ENCODE measurements at regions not wholly inside any gene's neighbourhood (a gene's known extent, or its start where the extent isn't known, plus 50 kb on each side); places are given as distances from the start of the nearest gene placed in this dataset.

GRCh38 chr2:157059036-157059435 lies 198.5 kb upstream of the GALNT5 start:
- H3K36me3 ChIP-seq (ENCODE audit: control insufficient read depth, insufficient read depth, low read length): no peaks in the 10 kb centered on the region
- H3K27me3 ChIP-seq (replicated peaks; ENCODE audit: control insufficient read depth, insufficient read depth, low read length): no peaks in the 10 kb centered on the region
- H3K4me3 ChIP-seq (replicated peaks; ENCODE audit: low read depth, low read length): no peak overlapping the region
- no peak for TF ChIP-seq CTCF (IDR thresholded peaks at IDR 0.05; ENCODE audit: insufficient read depth, low read length, poor library complexity, severe bottlenecking)
- no peak for DNase-seq (ENCODE audit: extremely low read depth, insufficient read length)

- peak; percentile 39 for DNase-seq (ENCODE audit: extremely low read depth, insufficient read length)
- Histone ChIP-seq H3K4me3 (replicated peaks; ENCODE audit: low read depth, low read length) (no peak overlapping the region), H3K36me3 (ENCODE audit: control insufficient read depth, insufficient read depth, low read length) (no peaks in the 10 kb centered on the region), H3K27me3 (replicated peaks; ENCODE audit: control insufficient read depth, insufficient read depth, low read length) (no peaks in the 10 kb centered on the region)
- TF ChIP-seq CTCF (IDR thresholded peaks at IDR 0.05; ENCODE audit: insufficient read depth, low read length, poor library complexity, severe bottlenecking): no peak
Observed at GRCh38 chr2:157061799-157062198, 195.7 kb upstream of the GALNT5 start.

GRCh38 chr2:157067562-157067961 lies 189.9 kb upstream of the GALNT5 start:
- TF ChIP-seq CTCF (IDR thresholded peaks at IDR 0.05; ENCODE audit: insufficient read depth, low read length, poor library complexity, severe bottlenecking): no peak
- no peak overlapping the region for H3K4me3 ChIP-seq (replicated peaks; ENCODE audit: low read depth, low read length)

GRCh38 chr2:157068237-157068636 lies 189.3 kb upstream of the GALNT5 start:
- H3K27me3 ChIP-seq (replicated peaks; ENCODE audit: control insufficient read depth, insufficient read depth, low read length): no peaks in the 10 kb centered on the region
- no peak for DNase-seq (ENCODE audit: extremely low read depth, insufficient read length)
- no peak for TF ChIP-seq CTCF (IDR thresholded peaks at IDR 0.05; ENCODE audit: insufficient read depth, low read length, poor library complexity, severe bottlenecking)
- no peak overlapping the region for H3K4me3 ChIP-seq (replicated peaks; ENCODE audit: low read depth, low read length)
- H3K36me3 ChIP-seq (ENCODE audit: control insufficient read depth, insufficient read depth, low read length): no peaks in the 10 kb centered on the region

More at GRCh38 chr2:157067562-157067961, 189.9 kb upstream of the GALNT5 start:
- DNase-seq (ENCODE audit: extremely low read depth, insufficient read length): no peak
- H3K27me3 ChIP-seq (replicated peaks; ENCODE audit: control insufficient read depth, insufficient read depth, low read length): no peaks in the 10 kb centered on the region
- H3K36me3 ChIP-seq (ENCODE audit: control insufficient read depth, insufficient read depth, low read length): no peaks in the 10 kb centered on the region

- DNase-seq (ENCODE audit: extremely low read depth, insufficient read length): no peak
- no peaks in the 10 kb centered on the region for H3K27me3 ChIP-seq (replicated peaks; ENCODE audit: control insufficient read depth, insufficient read depth, low read length)
- no peak overlapping the region for H3K4me3 ChIP-seq (replicated peaks; ENCODE audit: low read depth, low read length)
- H3K36me3 ChIP-seq (ENCODE audit: control insufficient read depth, insufficient read depth, low read length): no peaks in the 10 kb centered on the region
- no peak for TF ChIP-seq CTCF (IDR thresholded peaks at IDR 0.05; ENCODE audit: insufficient read depth, low read length, poor library complexity, severe bottlenecking)
Observed at GRCh38 chr2:157075924-157076323, 181.6 kb upstream of the GALNT5 start.

- no peak for TF ChIP-seq CTCF (IDR thresholded peaks at IDR 0.05; ENCODE audit: insufficient read depth, low read length, poor library complexity, severe bottlenecking)
- Histone ChIP-seq H3K4me3 (replicated peaks; ENCODE audit: low read depth, low read length) (no peak overlapping the region), H3K36me3 (ENCODE audit: control insufficient read depth, insufficient read depth, low read length) (no peaks in the 10 kb centered on the region), H3K27me3 (replicated peaks; ENCODE audit: control insufficient read depth, insufficient read depth, low read length) (no peaks in the 10 kb centered on the region)
- no peak for DNase-seq (ENCODE audit: extremely low read depth, insufficient read length)
Observed at GRCh38 chr2:157076526-157077161, 180.9 kb upstream of the GALNT5 start.

All from GM06990 (cell line).